ENCODE measurements at regions not wholly inside any gene's neighbourhood (a gene's known extent, or its start where the extent isn't known, plus 50 kb on each side); places are given as distances from the start of the nearest gene placed in this dataset.

GRCh38 chr11:88017666-88018065, 157.6 kb downstream of the RAB38 start:
- DNase-seq (ENCODE audit: insufficient read length, low spot score), result no peak
- no peak for TF ChIP-seq CTCF (IDR thresholded peaks at IDR 0.05; ENCODE audit: insufficient read depth, missing control alignments)
- no peak for FAIRE-seq

GRCh38 chr11:88016392-88017170, 158.7 kb downstream of the RAB38 start:
- peak; percentile 86 for TF ChIP-seq CTCF (IDR thresholded peaks at IDR 0.05; ENCODE audit: insufficient read depth, missing control alignments)
- FAIRE-seq, result peak; percentile 87
- DNase-seq (ENCODE audit: insufficient read length, low spot score), result no peak

- DNase-seq (ENCODE audit: insufficient read length, low spot score) (no peak), FAIRE-seq (no peak)
- no peak for TF ChIP-seq CTCF (IDR thresholded peaks at IDR 0.05; ENCODE audit: insufficient read depth, missing control alignments)
These were observed 160.1 kb downstream of the RAB38 start for GRCh38 chr11:88015170-88015569.

- DNase-seq (ENCODE audit: insufficient read length, low spot score), result no peak
- no peak for TF ChIP-seq CTCF (IDR thresholded peaks at IDR 0.05; ENCODE audit: insufficient read depth, missing control alignments)
- FAIRE-seq, result no peak
These were observed 161.7 kb downstream of the RAB38 start for GRCh38 chr11:88013508-88014065.

- DNase-seq (ENCODE audit: insufficient read length, low spot score) (no peak), FAIRE-seq (peak; percentile 41)
- no peak for TF ChIP-seq CTCF (IDR thresholded peaks at IDR 0.05; ENCODE audit: insufficient read depth, missing control alignments)
These were observed 162.8 kb downstream of the RAB38 start for GRCh38 chr11:88012456-88012855.

- no peak for TF ChIP-seq CTCF (IDR thresholded peaks at IDR 0.05; ENCODE audit: insufficient read depth, missing control alignments)
- DNase-seq (ENCODE audit: insufficient read length, low spot score) (no peak), FAIRE-seq (no peak)
These were observed 199.2 kb downstream of the RAB38 start for GRCh38 chr11:87976009-87976408.

GRCh38 chr11:87974797-87975196, 200.4 kb downstream of the RAB38 start:
- DNase-seq (ENCODE audit: insufficient read length, low spot score) (no peak), FAIRE-seq (no peak)
- no peak for TF ChIP-seq CTCF (IDR thresholded peaks at IDR 0.05; ENCODE audit: insufficient read depth, missing control alignments)
